Osteoblast (primary cell): ENCODE measurements at regions not wholly inside any gene's neighbourhood (a gene's known extent, or its start where the extent isn't known, plus 50 kb on each side); places are given as distances from the start of the nearest gene placed in this dataset.

Experiments used
- DNase-seq: peaks from one replicate; pipeline ENCODE4 v3.0.0; 2011; ENCODE audit warnings: low spot score, mixed read lengths; ENCODE audit not compliant: insufficient read length; ENCODE audit errors: missing footprints
- H2AFZ ChIP-seq: 2 replicates; pipeline ENCODE4 v1.6.0; 2011; ENCODE audit warnings: mild to moderate bottlenecking, low read length
- H3K27ac ChIP-seq: 2 replicates; pipeline ENCODE4 v1.5.1; 2011; ENCODE audit warnings: mild to moderate bottlenecking, low read depth, low read length, moderate library complexity
- H3K27me3 ChIP-seq: 2 replicates; pipeline ENCODE4 v1.6.0; 2012; ENCODE audit warnings: mild to moderate bottlenecking, control low read depth, inconsistent platforms, low read length, moderate library complexity; ENCODE audit not compliant: insufficient read depth
- H3K36me3 ChIP-seq: 2 replicates; pipeline ENCODE4 v1.5.1; 2011; ENCODE audit warnings: mild to moderate bottlenecking, low read length, control low read depth, moderate library complexity; ENCODE audit not compliant: insufficient read depth
- H3K4me1 ChIP-seq: 2 replicates; pipeline ENCODE4 v1.5.1; 2011; ENCODE audit warnings: mild to moderate bottlenecking, low read length, control low read depth, moderate library complexity; ENCODE audit not compliant: insufficient read depth
- H3K4me2 ChIP-seq: 2 replicates; pipeline ENCODE4 v1.6.0; 2011; ENCODE audit warnings: mild to moderate bottlenecking, low read length; ENCODE audit not compliant: insufficient read depth
- H3K4me3 ChIP-seq: fragments of 200-600 bp; sonication (generic); 3 replicates; pipeline ENCODE4 v1.5.1; 2012; ENCODE audit warnings: mild to moderate bottlenecking, low read length, inconsistent platforms; ENCODE audit not compliant: insufficient read depth
- H3K79me2 ChIP-seq: 2 replicates; pipeline ENCODE4 v1.6.0; 2012; ENCODE audit warnings: mild to moderate bottlenecking, low read length, control low read depth, inconsistent platforms; ENCODE audit not compliant: insufficient read depth
- H3K9me3 ChIP-seq: 2 replicates; pipeline ENCODE4 v1.5.1; 2011; ENCODE audit warnings: low read depth, low read length, control low read depth
- H4K20me1 ChIP-seq: 2 replicates; pipeline ENCODE4 v1.6.0; 2012; ENCODE audit warnings: mild to moderate bottlenecking, low read length, control low read depth; ENCODE audit not compliant: insufficient read depth
- CTCF ChIP-seq: IDR thresholded peaks from 2 replicates; pipeline ENCODE4 v1.5.1; 2011; ENCODE audit warnings: mild to moderate bottlenecking, low read depth, low read length, moderate library complexity; ENCODE audit errors: extremely low read depth

- H3K27ac ChIP-seq, result no peak overlapping the region
- TF ChIP-seq CTCF, result no peak
- no peak overlapping the region for H2AFZ ChIP-seq
- H3K79me2 ChIP-seq, result no peaks in the 10 kb centered on the region
- no peaks in the 10 kb centered on the region for H3K27me3 ChIP-seq
- H3K9me3 ChIP-seq, result no peaks in the 10 kb centered on the region
- DNase-seq, result no peak
- no peaks in the 10 kb centered on the region for H3K4me1 ChIP-seq
- H4K20me1 ChIP-seq, result no peaks in the 10 kb centered on the region
- H3K4me3 ChIP-seq, result no peak overlapping the region
- H3K4me2 ChIP-seq, result no peak overlapping the region
- H3K36me3 ChIP-seq, result no peaks in the 10 kb centered on the region
Observed at GRCh38 chr20:56983813-56984212, 282.6 kb downstream of the BMP7 start.

GRCh38 chr20:56985066-56985685 lies 281.3 kb downstream of the BMP7 start:
- Histone ChIP-seq H3K9me3 (no peaks in the 10 kb centered on the region), H4K20me1 (no peaks in the 10 kb centered on the region), H3K36me3 (no peaks in the 10 kb centered on the region), H2AFZ (no peak overlapping the region), H3K27ac (no peak overlapping the region), H3K4me2 (no peak overlapping the region), H3K27me3 (no peaks in the 10 kb centered on the region), H3K4me3 (no peak overlapping the region), H3K4me1 (no peaks in the 10 kb centered on the region), H3K79me2 (no peaks in the 10 kb centered on the region)
- no peak for TF ChIP-seq CTCF
- no peak for DNase-seq

- H3K4me3 ChIP-seq, result no peak overlapping the region
- H3K27me3 ChIP-seq, result no peaks in the 10 kb centered on the region
- H3K27ac ChIP-seq, result no peak overlapping the region
- no peak overlapping the region for H2AFZ ChIP-seq
- no peak for DNase-seq
- H3K4me1 ChIP-seq, result no peaks in the 10 kb centered on the region
- TF ChIP-seq CTCF, result no peak
- H4K20me1 ChIP-seq, result no peaks in the 10 kb centered on the region
- H3K36me3 ChIP-seq, result no peaks in the 10 kb centered on the region
- H3K4me2 ChIP-seq, result no peak overlapping the region
- H3K9me3 ChIP-seq, result no peaks in the 10 kb centered on the region
- H3K79me2 ChIP-seq, result no peaks in the 10 kb centered on the region
Observed at GRCh38 chr20:56986476-56986875, 280.0 kb downstream of the BMP7 start.

GRCh38 chr20:56986931-56987720 lies 279.3 kb downstream of the BMP7 start:
- no peak for DNase-seq

More at GRCh38 chr20:56986931-56987720, 279.3 kb downstream of the BMP7 start:
- no peaks in the 10 kb centered on the region for H3K4me1 ChIP-seq
- no peak overlapping the region for H3K4me3 ChIP-seq
- H3K27me3 ChIP-seq, result no peaks in the 10 kb centered on the region
- H3K4me2 ChIP-seq, result no peak overlapping the region
- no peak for TF ChIP-seq CTCF
- no peak overlapping the region for H3K27ac ChIP-seq
- H4K20me1 ChIP-seq, result no peaks in the 10 kb centered on the region
- no peaks in the 10 kb centered on the region for H3K9me3 ChIP-seq
- no peaks in the 10 kb centered on the region for H3K79me2 ChIP-seq
- H2AFZ ChIP-seq, result no peak overlapping the region
- no peaks in the 10 kb centered on the region for H3K36me3 ChIP-seq
